ENCODE measurements at regions not wholly inside any gene's neighbourhood (a gene's known extent, or its start where the extent isn't known, plus 50 kb on each side); places are given as distances from the start of the nearest gene placed in this dataset.

DNA sequence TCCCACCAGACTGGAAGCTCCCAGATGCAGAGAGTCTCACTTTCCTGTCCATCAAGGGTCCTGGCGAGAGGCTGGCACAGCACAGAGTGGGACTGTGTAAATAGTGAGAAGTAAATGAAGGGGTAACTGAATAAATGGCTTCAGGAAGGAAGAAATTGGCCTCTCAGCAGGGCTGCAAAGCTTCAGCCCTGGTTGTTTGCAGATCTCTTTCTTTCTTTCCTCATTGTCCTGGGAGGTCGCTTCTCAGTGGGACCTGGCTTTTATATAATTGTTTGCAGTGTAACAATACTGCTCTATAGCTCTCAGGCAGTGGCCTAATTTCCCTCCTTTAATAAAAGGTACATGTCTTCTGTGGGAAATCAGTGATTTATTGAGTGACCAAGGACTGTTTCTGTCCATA, 74.9 kb upstream of the GPR45 start:
- TF ChIP-seq, protein P1, sequence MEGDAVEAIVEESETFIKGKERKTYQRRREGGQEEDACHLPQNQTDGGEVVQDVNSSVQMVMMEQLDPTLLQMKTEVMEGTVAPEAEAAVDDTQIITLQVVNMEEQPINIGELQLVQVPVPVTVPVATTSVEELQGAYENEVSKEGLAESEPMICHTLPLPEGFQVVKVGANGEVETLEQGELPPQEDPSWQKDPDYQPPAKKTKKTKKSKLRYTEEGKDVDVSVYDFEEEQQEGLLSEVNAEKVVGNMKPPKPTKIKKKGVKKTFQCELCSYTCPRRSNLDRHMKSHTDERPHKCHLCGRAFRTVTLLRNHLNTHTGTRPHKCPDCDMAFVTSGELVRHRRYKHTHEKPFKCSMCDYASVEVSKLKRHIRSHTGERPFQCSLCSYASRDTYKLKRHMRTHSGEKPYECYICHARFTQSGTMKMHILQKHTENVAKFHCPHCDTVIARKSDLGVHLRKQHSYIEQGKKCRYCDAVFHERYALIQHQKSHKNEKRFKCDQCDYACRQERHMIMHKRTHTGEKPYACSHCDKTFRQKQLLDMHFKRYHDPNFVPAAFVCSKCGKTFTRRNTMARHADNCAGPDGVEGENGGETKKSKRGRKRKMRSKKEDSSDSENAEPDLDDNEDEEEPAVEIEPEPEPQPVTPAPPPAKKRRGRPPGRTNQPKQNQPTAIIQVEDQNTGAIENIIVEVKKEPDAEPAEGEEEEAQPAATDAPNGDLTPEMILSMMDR (IDR thresholded peaks at IDR 0.05): no peak
- TF ChIP-seq POLR2A (IDR thresholded peaks at IDR 0.05): no peak
